ENCODE measurements at regions not wholly inside any gene's neighbourhood (a gene's known extent, or its start where the extent isn't known, plus 50 kb on each side); places are given as distances from the start of the nearest gene placed in this dataset.

- TF ChIP-seq CTCF (IDR thresholded peaks at IDR 0.05) (no peak), POLR2A (IDR thresholded peaks at IDR 0.05) (no peak), POLR2AphosphoS5 (IDR thresholded peaks at IDR 0.05) (no peak), EP300 (IDR thresholded peaks at IDR 0.05) (no peak)
Observed at GRCh38 chr1:43056460-43056859, 97.8 kb upstream of the SLC2A1 start.
